IMR-90 (cell line): ENCODE measurements at regions not wholly inside any gene's neighbourhood (a gene's known extent, or its start where the extent isn't known, plus 50 kb on each side); places are given as distances from the start of the nearest gene placed in this dataset.

Experiments used
- BHLHE40 ChIP-seq: fragments of 150-350 bp; IDR thresholded peaks from 2 replicates; pipeline ENCODE4 v1.6.1; 2016; ENCODE audit warnings: mild to moderate bottlenecking, low read depth, low read length
- CTCF ChIP-seq: conservative IDR thresholded peaks from 2 replicates; pipeline ENCODE4 v1.5.1; 2012; ENCODE audit warnings: mild to moderate bottlenecking, low read depth, low read length, improper control_type of control experiment
- FOS ChIP-seq: fragments of 150-350 bp; IDR thresholded peaks from 2 replicates; pipeline ENCODE4 v1.6.1; 2016; ENCODE audit warnings: low read depth, low read length
- MAFK ChIP-seq: IDR thresholded peaks from 2 replicates; pipeline ENCODE4 v1.6.1; 2012; ENCODE audit warnings: low read depth, low read length, improper control_type of control experiment
- MXI1 ChIP-seq: IDR thresholded peaks from 2 replicates; pipeline ENCODE4 v1.6.1; 2012; ENCODE audit warnings: low read depth, mild to moderate bottlenecking, low read length, moderate library complexity, borderline replicate concordance
- POLR2A ChIP-seq: IDR thresholded peaks from 2 replicates; pipeline ENCODE4 v1.6.1; 2012; ENCODE audit warnings: mild to moderate bottlenecking, low read depth, low read length
- RAD21 ChIP-seq: IDR thresholded peaks from 2 replicates; pipeline ENCODE4 v1.6.1; 2012; ENCODE audit warnings: low read length, improper control_type of control experiment
- RCOR1 ChIP-seq: IDR thresholded peaks from 2 replicates; pipeline ENCODE4 v1.6.1; 2012; ENCODE audit warnings: mild to moderate bottlenecking, low read length, improper control_type of control experiment; ENCODE audit not compliant: insufficient replicate concordance
- RFX5 ChIP-seq: IDR thresholded peaks from 2 replicates; pipeline ENCODE4 v1.8.0; 2012; ENCODE audit warnings: low read depth, mild to moderate bottlenecking, low read length, moderate library complexity
- USF2 ChIP-seq: fragments of 150-350 bp; IDR thresholded peaks from 2 replicates; pipeline ENCODE4 v1.6.1; 2017; ENCODE audit warnings: mild to moderate bottlenecking, antibody characterized with exemption, low read length, low read depth

GRCh38 chr20:55583036-55583435 lies 422.3 kb downstream of the CBLN4 start:
- no peak for TF ChIP-seq USF2
- TF ChIP-seq CTCF: no peak
- no peak for TF ChIP-seq RAD21
- no peak for TF ChIP-seq MAFK
- TF ChIP-seq BHLHE40: no peak
- no peak for TF ChIP-seq RCOR1
- no peak for TF ChIP-seq POLR2A
- no peak for TF ChIP-seq MXI1
- TF ChIP-seq FOS: no peak
- TF ChIP-seq RFX5: no peak
